Natural killer cell treated with Interleukin-12 subunit alpha and Interleukin-12 subunit beta and Interleukin-15 and Interleukin-18, amount 100 ng/mL, for 72 hours (primary cell): ENCODE measurements at regions not wholly inside any gene's neighbourhood (a gene's known extent, or its start where the extent isn't known, plus 50 kb on each side); places are given as distances from the start of the nearest gene placed in this dataset.
A peak's percentile ranks its signal among the peaks of the same experiment; 100 is the strongest.

Experiments
- ATAC-seq, 2 donors: fragments of 150-1000 bp; cut with Tn5 transposase in 1 of 2; sonication (Bioruptor Pico), chemical (Tn5 transposase) in 1 of 2; 2 replicates each; pipeline ENCODE4 v1.10.0; 2021
- DNase-seq: peaks from one replicate; pipeline ENCODE4 v3.0.0; 2022; ENCODE audit warnings: low spot score
- H3K27ac Mint-ChIP-seq, 2 donors: 1 replicate in 1 of 2; 2 replicates in 1 of 2; pipeline ENCODE4 v1.8.0; 2022; ENCODE audit warnings: mixed read lengths in 2 of 2, mild to moderate bottlenecking in 1 of 2, moderate library complexity in 1 of 2
- H3K27me3 Mint-ChIP-seq, 2 donors: 1 replicate in 1 of 2; 2 replicates in 1 of 2; pipeline ENCODE4 v1.8.0; 2022; ENCODE audit warnings: mixed read lengths in 2 of 2
- H3K36me3 Mint-ChIP-seq: one replicate; pipeline ENCODE4 v1.8.0; 2022; ENCODE audit warnings: mixed read lengths
- H3K4me1 Mint-ChIP-seq, 2 donors: 1 replicate in 1 of 2; 2 replicates in 1 of 2; pipeline ENCODE4 v1.8.0; 2022; ENCODE audit warnings: low read depth in 2 of 2, mixed read lengths in 2 of 2, mild to moderate bottlenecking in 1 of 2
- H3K4me3 Mint-ChIP-seq: one replicate; pipeline ENCODE4 v1.8.0; 2022; ENCODE audit warnings: mixed read lengths
- H3K9me3 Mint-ChIP-seq: 2 replicates; pipeline ENCODE4 v1.8.0; 2022; ENCODE audit warnings: mixed read lengths

GRCh38 chr2:216320852-216321251 lies 51.4 kb downstream of the MARCHF4 start:
- DNase-seq (no peak), ATAC-seq (no peak)
- H3K9me3 Mint-ChIP-seq = no peaks in the 10 kb centered on the region
- H3K4me1 Mint-ChIP-seq = peaks cover 18 to 22% of the 10 kb centered on the region in 2 donors
- no peak overlapping the region for H3K27ac Mint-ChIP-seq
- peaks cover 0 to 4% of the 10 kb centered on the region in 2 donors for H3K27me3 Mint-ChIP-seq
- no peaks in the 10 kb centered on the region for H3K36me3 Mint-ChIP-seq
- no peak overlapping the region for H3K4me3 Mint-ChIP-seq

GRCh38 chr2:216319771-216320170 lies 52.5 kb downstream of the MARCHF4 start:
- H3K27me3 Mint-ChIP-seq = peaks cover 0 to 4% of the 10 kb centered on the region in 2 donors
- H3K4me1 Mint-ChIP-seq = peaks cover 18 to 22% of the 10 kb centered on the region in 2 donors
- DNase-seq = no peak
- no peaks in the 10 kb centered on the region for H3K36me3 Mint-ChIP-seq
- H3K9me3 Mint-ChIP-seq = no peaks in the 10 kb centered on the region
- ATAC-seq = no peak
- H3K4me3 Mint-ChIP-seq = peak overlapping the region; percentile 44
- H3K27ac Mint-ChIP-seq = peak overlapping the region; percentile 29 to 43

- H3K9me3 Mint-ChIP-seq = no peaks in the 10 kb centered on the region
- no peak for DNase-seq
- peak overlapping the region; percentile 17 to 38 for H3K27ac Mint-ChIP-seq
- H3K36me3 Mint-ChIP-seq = no peaks in the 10 kb centered on the region
- ATAC-seq = peak; percentile 67 to 77
- H3K4me3 Mint-ChIP-seq = peak overlapping the region; percentile 41
- peaks cover 0 to 1% of the 10 kb centered on the region in 2 donors for H3K27me3 Mint-ChIP-seq
- H3K4me1 Mint-ChIP-seq = peaks cover 18 to 22% of the 10 kb centered on the region in 2 donors
Observed at GRCh38 chr2:216318521-216318874, 53.8 kb downstream of the MARCHF4 start.

- Mint-ChIP-seq H3K27me3 (no peaks in the 10 kb centered on the region), H3K27ac (peak overlapping the region; percentile 17 to 38), H3K4me1 (peaks cover 18 to 22% of the 10 kb centered on the region in 2 donors), H3K36me3 (no peaks in the 10 kb centered on the region), H3K4me3 (peak overlapping the region; percentile 41), H3K9me3 (no peaks in the 10 kb centered on the region)
- DNase-seq (no peak), ATAC-seq (peak; percentile 15 to 41)
Observed at GRCh38 chr2:216317831-216318520, 54.3 kb downstream of the MARCHF4 start.

- Mint-ChIP-seq H3K4me1 (peaks cover 18 to 22% of the 10 kb centered on the region in 2 donors), H3K27ac (no peak overlapping the region), H3K27me3 (no peaks in the 10 kb centered on the region), H3K4me3 (no peak overlapping the region), H3K36me3 (no peaks in the 10 kb centered on the region), H3K9me3 (no peaks in the 10 kb centered on the region)
- ATAC-seq = no peak
- no peak for DNase-seq
Observed at GRCh38 chr2:216316743-216317142, 55.5 kb downstream of the MARCHF4 start.

- Mint-ChIP-seq H3K4me1 (peaks cover 18 to 22% of the 10 kb centered on the region in 2 donors), H3K27me3 (no peaks in the 10 kb centered on the region), H3K27ac (no peak overlapping the region), H3K9me3 (no peaks in the 10 kb centered on the region), H3K36me3 (no peaks in the 10 kb centered on the region), H3K4me3 (no peak overlapping the region)
- DNase-seq = no peak
- no peak for ATAC-seq
Observed at GRCh38 chr2:216315802-216316603, 56.3 kb downstream of the MARCHF4 start.

- Mint-ChIP-seq H3K9me3 (no peaks in the 10 kb centered on the region), H3K4me3 (no peak overlapping the region), H3K27ac (no peak overlapping the region), H3K27me3 (no peaks in the 10 kb centered on the region), H3K36me3 (no peaks in the 10 kb centered on the region), H3K4me1 (peaks cover 0 to under 1% of the 10 kb centered on the region in 2 donors)
- DNase-seq = no peak
- ATAC-seq = no peak
Observed at GRCh38 chr2:216312441-216312840, 59.8 kb downstream of the MARCHF4 start.

GRCh38 chr2:216308576-216308975 lies 63.7 kb downstream of the MARCHF4 start:
- Mint-ChIP-seq H3K27ac (no peak overlapping the region), H3K4me3 (no peak overlapping the region), H3K9me3 (no peaks in the 10 kb centered on the region), H3K36me3 (no peaks in the 10 kb centered on the region), H3K4me1 (no peaks in the 10 kb centered on the region), H3K27me3 (no peaks in the 10 kb centered on the region)
- ATAC-seq (no peak), DNase-seq (no peak)

GRCh38 chr2:216307496-216307895 lies 64.8 kb downstream of the MARCHF4 start:
- Mint-ChIP-seq H3K27ac (no peak overlapping the region), H3K4me3 (no peak overlapping the region), H3K4me1 (no peaks in the 10 kb centered on the region), H3K27me3 (no peaks in the 10 kb centered on the region), H3K9me3 (no peaks in the 10 kb centered on the region), H3K36me3 (no peaks in the 10 kb centered on the region)
- ATAC-seq (no peak), DNase-seq (no peak)

GRCh38 chr2:216306868-216307267 lies 65.4 kb downstream of the MARCHF4 start:
- no peak overlapping the region for H3K4me3 Mint-ChIP-seq
- no peaks in the 10 kb centered on the region for H3K27me3 Mint-ChIP-seq
- H3K9me3 Mint-ChIP-seq = no peaks in the 10 kb centered on the region
- no peak overlapping the region for H3K27ac Mint-ChIP-seq
- no peak for DNase-seq
- H3K36me3 Mint-ChIP-seq = no peaks in the 10 kb centered on the region
- no peaks in the 10 kb centered on the region for H3K4me1 Mint-ChIP-seq
- no peak for ATAC-seq

- ATAC-seq (no peak), DNase-seq (no peak)
- no peaks in the 10 kb centered on the region for H3K27me3 Mint-ChIP-seq
- no peak overlapping the region for H3K27ac Mint-ChIP-seq
- H3K4me1 Mint-ChIP-seq = no peaks in the 10 kb centered on the region
- no peak overlapping the region for H3K4me3 Mint-ChIP-seq
- H3K9me3 Mint-ChIP-seq = no peaks in the 10 kb centered on the region
- no peaks in the 10 kb centered on the region for H3K36me3 Mint-ChIP-seq
Observed at GRCh38 chr2:216305574-216305973, 66.7 kb downstream of the MARCHF4 start.

- ATAC-seq = no peak
- no peaks in the 10 kb centered on the region for H3K27me3 Mint-ChIP-seq
Observed at GRCh38 chr2:216302981-216303676, 69.2 kb downstream of the MARCHF4 start.

GRCh38 chr2:216300906-216301305 lies 71.4 kb downstream of the MARCHF4 start:
- ATAC-seq (no peak), DNase-seq (no peak)
- peaks cover 0 to 2% of the 10 kb centered on the region in 2 donors for H3K4me1 Mint-ChIP-seq
- no peak overlapping the region for H3K4me3 Mint-ChIP-seq
- H3K27ac Mint-ChIP-seq = no peak overlapping the region
- H3K27me3 Mint-ChIP-seq = no peaks in the 10 kb centered on the region
- no peaks in the 10 kb centered on the region for H3K9me3 Mint-ChIP-seq
- H3K36me3 Mint-ChIP-seq = no peaks in the 10 kb centered on the region

More at GRCh38 chr2:216302981-216303676, 69.2 kb downstream of the MARCHF4 start:
- Mint-ChIP-seq H3K9me3 (no peaks in the 10 kb centered on the region), H3K4me1 (no peaks in the 10 kb centered on the region), H3K27ac (no peak overlapping the region), H3K36me3 (no peaks in the 10 kb centered on the region), H3K4me3 (no peak overlapping the region)
- DNase-seq = no peak

GRCh38 chr2:216299588-216299987 lies 72.7 kb downstream of the MARCHF4 start:
- Mint-ChIP-seq H3K27me3 (no peaks in the 10 kb centered on the region), H3K36me3 (no peaks in the 10 kb centered on the region), H3K27ac (no peak overlapping the region), H3K4me3 (no peak overlapping the region), H3K4me1 (peaks cover 0 to 2% of the 10 kb centered on the region in 2 donors), H3K9me3 (no peaks in the 10 kb centered on the region)
- no peak for ATAC-seq
- DNase-seq = no peak
